ENCODE measurements at regions not wholly inside any gene's neighbourhood (a gene's known extent, or its start where the extent isn't known, plus 50 kb on each side); places are given as distances from the start of the nearest gene placed in this dataset.

DNA sequence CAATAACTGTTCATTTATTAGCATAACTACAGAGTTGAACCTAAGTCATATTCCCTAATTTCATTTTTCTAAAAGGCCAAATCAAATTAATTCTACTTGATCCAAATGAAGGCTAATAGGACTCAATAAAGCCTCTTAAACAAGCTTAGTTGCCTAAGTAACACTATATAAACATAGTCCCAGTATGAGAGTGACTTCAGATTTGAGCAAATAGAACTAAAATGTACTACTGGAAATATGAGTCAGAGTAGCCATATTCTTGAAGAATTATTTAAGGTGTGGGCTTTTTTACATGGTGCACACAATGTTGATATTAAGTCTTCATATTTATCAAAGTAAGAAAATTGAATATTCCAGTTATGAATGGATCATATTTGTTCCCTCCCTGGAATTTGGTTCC lies 872.3 kb downstream of the MAT2B start (continued):
- TF ChIP-seq, protein P1, sequence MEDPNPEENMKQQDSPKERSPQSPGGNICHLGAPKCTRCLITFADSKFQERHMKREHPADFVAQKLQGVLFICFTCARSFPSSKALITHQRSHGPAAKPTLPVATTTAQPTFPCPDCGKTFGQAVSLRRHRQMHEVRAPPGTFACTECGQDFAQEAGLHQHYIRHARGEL (CRISPR knock-in tag; IDR thresholded peaks at IDR 0.05): no peak
- no peak for TF ChIP-seq NFE2L2 (IDR thresholded peaks at IDR 0.05; ENCODE audit: low read length)
- TF ChIP-seq RORA (CRISPR knock-in tag; IDR thresholded peaks at IDR 0.05): no peak
- TF ChIP-seq, protein P2, sequence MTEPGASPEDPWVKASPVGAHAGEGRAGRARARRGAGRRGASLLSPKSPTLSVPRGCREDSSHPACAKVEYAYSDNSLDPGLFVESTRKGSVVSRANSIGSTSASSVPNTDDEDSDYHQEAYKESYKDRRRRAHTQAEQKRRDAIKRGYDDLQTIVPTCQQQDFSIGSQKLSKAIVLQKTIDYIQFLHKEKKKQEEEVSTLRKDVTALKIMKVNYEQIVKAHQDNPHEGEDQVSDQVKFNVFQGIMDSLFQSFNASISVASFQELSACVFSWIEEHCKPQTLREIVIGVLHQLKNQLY (CRISPR knock-in tag; IDR thresholded peaks at IDR 0.05): no peak
- no peak for TF ChIP-seq NCOA5 (CRISPR knock-in tag; IDR thresholded peaks at IDR 0.05)
- TF ChIP-seq ZNF30 (CRISPR knock-in tag; IDR thresholded peaks at IDR 0.05): no peak
- no peak for TF ChIP-seq ZMAT3 (CRISPR knock-in tag; conservative IDR thresholded peaks at IDR 0.05)

DNA sequence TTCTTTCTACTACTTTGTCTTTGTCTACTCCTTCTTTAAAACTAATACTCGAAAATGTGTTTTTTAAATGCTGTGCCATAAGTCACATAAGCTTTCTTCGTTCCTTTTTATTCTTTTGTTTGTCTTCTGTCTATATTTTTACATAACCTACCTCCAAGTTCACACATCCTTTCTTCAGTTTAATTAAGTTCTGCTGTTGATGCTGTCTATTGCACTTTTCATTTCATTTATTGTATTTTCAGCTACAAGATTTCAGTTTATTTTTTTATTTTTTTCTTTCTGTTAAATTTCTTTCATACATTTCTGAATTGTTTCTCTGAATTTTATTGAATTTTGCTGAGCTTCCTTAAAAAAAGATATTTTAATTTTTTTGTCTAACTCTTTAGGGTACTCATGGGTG lies 878.2 kb downstream of the MAT2B start:
- BruUV-seq (replicated peaks): no TSS peak
- FAIRE-seq (no peak), DNase-seq (ENCODE audit: low spot score) (no peak), ATAC-seq (no peak)
- H3K27me3 ChIP-seq (ENCODE audit: control insufficient read depth in 1 of 2, insufficient read depth in 2 of 2, low read length in 2 of 2): no peaks in the 10 kb centered on the region
- H2AFZ ChIP-seq (ENCODE audit: low read length): no peak overlapping the region
- no peaks in the 10 kb centered on the region for H3K79me2 ChIP-seq (ENCODE audit: insufficient read depth, low read length)
- in situ Hi-C loops (cut with HindIII; ENCODE audit: extremely low pct_ligation_motif_present, low pct_unique_long_range_greater_than_20kb): no loop called here
- no peak overlapping the region for H3K27ac ChIP-seq (ENCODE audit: extremely low read length, insufficient read depth, low read length)
- no peak overlapping the region for H3K4me3 ChIP-seq (replicated peaks in 1 of 3; ENCODE audit: insufficient read depth in 1 of 3, low read depth in 2 of 3, low read length in 3 of 3)
- H3K4me1 ChIP-seq (ENCODE audit: insufficient read depth, low read length): no peaks in the 10 kb centered on the region
- no peaks in the 10 kb centered on the region for H3K36me3 ChIP-seq (replicated peaks in 1 of 2; ENCODE audit: control insufficient read depth in 1 of 2, insufficient read depth in 2 of 2, low read length in 2 of 2)
- H4K20me1 ChIP-seq (ENCODE audit: insufficient read depth, low read length): no peaks in the 10 kb centered on the region
- ChIA-PET CTCF (ENCODE audit: low intra/inter-chr PET ratio, low total read pairs) (no interaction called here), POLR2A (no interaction called here)
- H3K9me3 ChIP-seq (ENCODE audit: low read length): peaks cover 67% of the 10 kb centered on the region
- 0% methylated on average over 2 of the region's 2 CpGs for WGBS (ENCODE audit: low lambda C conversion rate)
- H3K4me2 ChIP-seq (ENCODE audit: low read depth, low read length): no peak overlapping the region
- intact Hi-C loops (cut with micrococcal nuclease; ENCODE audit: unreplicated experiment): no loop called here
- no peak overlapping the region for H3K9ac ChIP-seq (ENCODE audit: insufficient read depth, low read depth, low read length)
- no peak for TF ChIP-seq FOXP1 (IDR thresholded peaks at IDR 0.05)
- no peak for TF ChIP-seq FOXP1 (CRISPR knock-in tag; IDR thresholded peaks at IDR 0.05)
- TF ChIP-seq IRF2 (CRISPR knock-in tag; IDR thresholded peaks at IDR 0.05): no peak
- TF ChIP-seq ZNF891 (CRISPR knock-in tag; IDR thresholded peaks at IDR 0.05): no peak
- no peak for TF ChIP-seq PPARG (CRISPR knock-in tag; conservative IDR thresholded peaks at IDR 0.05)
- TF ChIP-seq, protein P3, sequence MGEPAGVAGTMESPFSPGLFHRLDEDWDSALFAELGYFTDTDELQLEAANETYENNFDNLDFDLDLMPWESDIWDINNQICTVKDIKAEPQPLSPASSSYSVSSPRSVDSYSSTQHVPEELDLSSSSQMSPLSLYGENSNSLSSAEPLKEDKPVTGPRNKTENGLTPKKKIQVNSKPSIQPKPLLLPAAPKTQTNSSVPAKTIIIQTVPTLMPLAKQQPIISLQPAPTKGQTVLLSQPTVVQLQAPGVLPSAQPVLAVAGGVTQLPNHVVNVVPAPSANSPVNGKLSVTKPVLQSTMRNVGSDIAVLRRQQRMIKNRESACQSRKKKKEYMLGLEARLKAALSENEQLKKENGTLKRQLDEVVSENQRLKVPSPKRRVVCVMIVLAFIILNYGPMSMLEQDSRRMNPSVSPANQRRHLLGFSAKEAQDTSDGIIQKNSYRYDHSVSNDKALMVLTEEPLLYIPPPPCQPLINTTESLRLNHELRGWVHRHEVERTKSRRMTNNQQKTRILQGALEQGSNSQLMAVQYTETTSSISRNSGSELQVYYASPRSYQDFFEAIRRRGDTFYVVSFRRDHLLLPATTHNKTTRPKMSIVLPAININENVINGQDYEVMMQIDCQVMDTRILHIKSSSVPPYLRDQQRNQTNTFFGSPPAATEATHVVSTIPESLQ (CRISPR knock-in tag; conservative IDR thresholded peaks at IDR 0.05): no peak
- no peak for TF ChIP-seq GABPB1 (CRISPR knock-in tag; IDR thresholded peaks at IDR 0.05)
- TF ChIP-seq HOXA3 (CRISPR knock-in tag; IDR thresholded peaks at IDR 0.05): no peak
- no peak for TF ChIP-seq ZNF225 (CRISPR knock-in tag; IDR thresholded peaks at IDR 0.05)
- no peak for TF ChIP-seq RXRB (CRISPR knock-in tag; IDR thresholded peaks at IDR 0.05; ENCODE audit: borderline replicate concordance)
- TF ChIP-seq XBP1 (CRISPR knock-in tag; IDR thresholded peaks at IDR 0.05): no peak
- TF ChIP-seq KAT7 (CRISPR knock-in tag; IDR thresholded peaks at IDR 0.05; ENCODE audit: borderline replicate concordance): no peak
- no peak for TF ChIP-seq CHD2 (IDR thresholded peaks at IDR 0.05; ENCODE audit: low read depth, low read length)
- TF ChIP-seq, protein P4, sequence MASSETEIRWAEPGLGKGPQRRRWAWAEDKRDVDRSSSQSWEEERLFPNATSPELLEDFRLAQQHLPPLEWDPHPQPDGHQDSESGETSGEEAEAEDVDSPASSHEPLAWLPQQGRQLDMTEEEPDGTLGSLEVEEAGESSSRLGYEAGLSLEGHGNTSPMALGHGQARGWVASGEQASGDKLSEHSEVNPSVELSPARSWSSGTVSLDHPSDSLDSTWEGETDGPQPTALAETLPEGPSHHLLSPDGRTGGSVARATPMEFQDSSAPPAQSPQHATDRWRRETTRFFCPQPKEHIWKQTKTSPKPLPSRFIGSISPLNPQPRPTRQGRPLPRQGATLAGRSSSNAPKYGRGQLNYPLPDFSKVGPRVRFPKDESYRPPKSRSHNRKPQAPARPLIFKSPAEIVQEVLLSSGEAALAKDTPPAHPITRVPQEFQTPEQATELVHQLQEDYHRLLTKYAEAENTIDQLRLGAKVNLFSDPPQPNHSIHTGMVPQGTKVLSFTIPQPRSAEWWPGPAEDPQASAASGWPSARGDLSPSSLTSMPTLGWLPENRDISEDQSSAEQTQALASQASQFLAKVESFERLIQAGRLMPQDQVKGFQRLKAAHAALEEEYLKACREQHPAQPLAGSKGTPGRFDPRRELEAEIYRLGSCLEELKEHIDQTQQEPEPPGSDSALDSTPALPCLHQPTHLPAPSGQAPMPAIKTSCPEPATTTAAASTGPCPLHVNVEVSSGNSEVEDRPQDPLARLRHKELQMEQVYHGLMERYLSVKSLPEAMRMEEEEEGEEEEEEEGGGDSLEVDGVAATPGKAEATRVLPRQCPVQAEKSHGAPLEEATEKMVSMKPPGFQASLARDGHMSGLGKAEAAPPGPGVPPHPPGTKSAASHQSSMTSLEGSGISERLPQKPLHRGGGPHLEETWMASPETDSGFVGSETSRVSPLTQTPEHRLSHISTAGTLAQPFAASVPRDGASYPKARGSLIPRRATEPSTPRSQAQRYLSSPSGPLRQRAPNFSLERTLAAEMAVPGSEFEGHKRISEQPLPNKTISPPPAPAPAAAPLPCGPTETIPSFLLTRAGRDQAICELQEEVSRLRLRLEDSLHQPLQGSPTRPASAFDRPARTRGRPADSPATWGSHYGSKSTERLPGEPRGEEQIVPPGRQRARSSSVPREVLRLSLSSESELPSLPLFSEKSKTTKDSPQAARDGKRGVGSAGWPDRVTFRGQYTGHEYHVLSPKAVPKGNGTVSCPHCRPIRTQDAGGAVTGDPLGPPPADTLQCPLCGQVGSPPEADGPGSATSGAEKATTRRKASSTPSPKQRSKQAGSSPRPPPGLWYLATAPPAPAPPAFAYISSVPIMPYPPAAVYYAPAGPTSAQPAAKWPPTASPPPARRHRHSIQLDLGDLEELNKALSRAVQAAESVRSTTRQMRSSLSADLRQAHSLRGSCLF (CRISPR knock-in tag; IDR thresholded peaks at IDR 0.05; ENCODE audit: borderline replicate concordance): no peak
